Endothelial cell (in vitro differentiated cells): ENCODE measurements at regions not wholly inside any gene's neighbourhood (a gene's known extent, or its start where the extent isn't known, plus 50 kb on each side); places are given as distances from the start of the nearest gene placed in this dataset.
A peak's percentile ranks its signal among the peaks of the same experiment; 100 is the strongest.

Source experiments
- DNase-seq: peaks from one replicate; pipeline ENCODE4 v3.0.0; 2021; ENCODE audit warnings: low spot score
- H3K27ac Mint-ChIP-seq: one replicate; pipeline ENCODE4 v1.8.0; 2021; ENCODE audit warnings: mixed read lengths, inconsistent platforms; ENCODE audit not compliant: unreplicated experiment
- H3K27me3 Mint-ChIP-seq: one replicate; pipeline ENCODE4 v1.8.0; 2021; ENCODE audit warnings: mild to moderate bottlenecking, moderate library complexity, mixed read lengths, inconsistent platforms; ENCODE audit not compliant: unreplicated experiment
- H3K36me3 Mint-ChIP-seq: one replicate; pipeline ENCODE4 v1.8.0; 2021; ENCODE audit warnings: mild to moderate bottlenecking, low read depth, mixed read lengths, inconsistent platforms; ENCODE audit not compliant: unreplicated experiment
- H3K4me1 Mint-ChIP-seq: one replicate; pipeline ENCODE4 v1.8.0; 2021; ENCODE audit warnings: mild to moderate bottlenecking, mixed read lengths, inconsistent platforms; ENCODE audit not compliant: unreplicated experiment
- H3K4me3 Mint-ChIP-seq: one replicate; pipeline ENCODE4 v1.8.0; 2021; ENCODE audit warnings: mild to moderate bottlenecking, mixed read lengths, inconsistent platforms; ENCODE audit not compliant: unreplicated experiment
- H3K9me3 Mint-ChIP-seq: one replicate; pipeline ENCODE4 v1.8.0; 2021; ENCODE audit warnings: mixed read lengths, inconsistent platforms; ENCODE audit not compliant: unreplicated experiment
- CTCF ChIP-seq: fragments of 200-600 bp; sonication (generic); IDR thresholded peaks from one replicate; pipeline ENCODE4 v1.5.0; 2021; ENCODE audit warnings: antibody characterized with exemption; ENCODE audit not compliant: unreplicated experiment

GRCh38 chr17:83200231-83200699 lies 120.9 kb downstream of the METRNL start:
- DNase-seq, result peak; percentile 1
- Mint-ChIP-seq H3K27ac (no peak overlapping the region), H3K9me3 (peaks cover 15% of the 10 kb centered on the region), H3K27me3 (peaks cover 10% of the 10 kb centered on the region), H3K36me3 (peaks cover 12% of the 10 kb centered on the region), H3K4me1 (no peaks in the 10 kb centered on the region), H3K4me3 (no peak overlapping the region)
- no peak for TF ChIP-seq CTCF

GRCh38 chr17:83200751-83201150 lies 121.3 kb downstream of the METRNL start:
- H3K9me3 Mint-ChIP-seq, result peaks cover 15% of the 10 kb centered on the region
- TF ChIP-seq CTCF, result no peak
- DNase-seq, result no peak
- peaks cover 10% of the 10 kb centered on the region for H3K27me3 Mint-ChIP-seq
- H3K4me1 Mint-ChIP-seq, result no peaks in the 10 kb centered on the region
- no peak overlapping the region for H3K27ac Mint-ChIP-seq
- peaks cover 12% of the 10 kb centered on the region for H3K36me3 Mint-ChIP-seq
- H3K4me3 Mint-ChIP-seq, result no peak overlapping the region

GRCh38 chr17:83201206-83202001 lies 122.0 kb downstream of the METRNL start:
- H3K4me1 Mint-ChIP-seq, result no peaks in the 10 kb centered on the region
- peaks cover 12% of the 10 kb centered on the region for H3K36me3 Mint-ChIP-seq
- H3K27ac Mint-ChIP-seq, result no peak overlapping the region

GRCh38 chr17:83202002-83203000 lies 122.9 kb downstream of the METRNL start:
- no peak overlapping the region for H3K4me3 Mint-ChIP-seq
- no peak overlapping the region for H3K27ac Mint-ChIP-seq
- TF ChIP-seq CTCF, result no peak
- H3K36me3 Mint-ChIP-seq, result peaks cover 12% of the 10 kb centered on the region
- DNase-seq, result no peak
- peaks cover 15% of the 10 kb centered on the region for H3K9me3 Mint-ChIP-seq
- H3K27me3 Mint-ChIP-seq, result peaks cover 13% of the 10 kb centered on the region
- no peaks in the 10 kb centered on the region for H3K4me1 Mint-ChIP-seq

More at GRCh38 chr17:83201206-83202001, 122.0 kb downstream of the METRNL start:
- Mint-ChIP-seq H3K9me3 (peaks cover 15% of the 10 kb centered on the region), H3K4me3 (no peak overlapping the region), H3K27me3 (peaks cover 10% of the 10 kb centered on the region)
- no peak for TF ChIP-seq CTCF
- DNase-seq, result peak; percentile 0
